ENCODE measurements at regions not wholly inside any gene's neighbourhood (a gene's known extent, or its start where the extent isn't known, plus 50 kb on each side); places are given as distances from the start of the nearest gene placed in this dataset.

DNA sequence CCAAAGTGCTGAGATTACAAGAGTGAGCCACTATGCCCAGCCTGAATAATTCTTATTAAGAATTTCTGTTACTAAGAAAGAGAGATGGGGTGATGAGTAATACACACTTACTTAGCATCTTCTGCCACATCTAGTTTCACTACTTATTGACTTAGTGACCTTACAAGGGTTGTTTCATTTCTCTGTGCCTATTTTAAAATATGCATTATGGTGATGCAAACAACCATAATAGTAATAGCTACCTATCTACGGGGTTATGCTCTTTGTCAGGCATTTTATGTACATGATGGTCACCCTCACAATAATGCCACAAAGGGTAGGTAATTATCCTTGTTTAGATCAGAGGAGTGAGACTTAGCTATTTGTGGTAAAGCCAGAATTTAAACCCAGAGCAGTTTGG is 499.0 kb upstream of the SGCD start:
- ATAC-seq (no peak), DNase-seq (no peak)
- Histone ChIP-seq H3K4me1 (no peaks in the 10 kb centered on the region), H3K4me3 (no peak overlapping the region), H3K36me3 (no peaks in the 10 kb centered on the region), H3K9me3 (no peaks in the 10 kb centered on the region), H3K27ac (no peak overlapping the region), H3K27me3 (no peaks in the 10 kb centered on the region)
- in situ Hi-C loops (cut with MboI; ENCODE audit: low sequenced_read_pairs in 4 of 4) (no loop called here), intact Hi-C loops (cut with DNase I; ENCODE audit: low total_unique reads) (loop anchor here (10.0 kb wide), 1 partner anchor 213 kb away; no protein-coding TSS in a partner anchor)
- TF ChIP-seq POLR2A (IDR thresholded peaks at IDR 0.05) (no peak), CTCF (IDR thresholded peaks at IDR 0.05 in 4 of 5, conservative IDR thresholded peaks at IDR 0.05 in 1 of 5) (no peak)

- Histone ChIP-seq H3K4me1 (no peaks in the 10 kb centered on the region), H3K36me3 (no peaks in the 10 kb centered on the region), H3K27ac (no peak overlapping the region), H3K4me3 (no peak overlapping the region), H3K9me3 (no peaks in the 10 kb centered on the region), H3K27me3 (no peaks in the 10 kb centered on the region)
- TF ChIP-seq POLR2A (IDR thresholded peaks at IDR 0.05) (no peak), CTCF (IDR thresholded peaks at IDR 0.05 in 4 of 5, conservative IDR thresholded peaks at IDR 0.05 in 1 of 5) (no peak)
- in situ Hi-C loops (cut with MboI; ENCODE audit: low sequenced_read_pairs in 4 of 4): no loop called here
- DNase-seq (no peak), ATAC-seq (no peak)
- intact Hi-C loops (cut with DNase I; ENCODE audit: low total_unique reads): no loop called here
These were observed 495.5 kb upstream of the SGCD start for GRCh38 chr5:155831491-155831890.

DNA sequence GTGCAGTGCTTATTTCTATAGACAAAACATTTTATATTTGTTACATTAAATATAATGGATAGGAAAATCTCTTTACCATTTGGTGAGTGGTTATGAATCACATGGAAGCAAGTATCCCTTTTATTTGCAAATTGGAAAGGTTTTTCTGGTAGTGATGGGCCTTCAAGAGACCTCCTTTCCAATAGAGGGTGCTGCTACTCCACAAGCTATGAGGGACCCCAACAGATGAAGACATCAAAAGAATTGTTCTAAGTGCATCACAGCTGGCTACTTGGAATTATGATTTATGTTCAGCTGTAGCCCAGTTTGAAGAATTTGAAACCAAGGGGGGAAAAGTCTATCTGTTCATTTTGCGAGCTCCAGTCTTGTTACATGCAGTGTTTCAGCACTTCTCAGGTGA is 493.7 kb upstream of the SGCD start:
- no peak overlapping the region for H3K27ac ChIP-seq
- in situ Hi-C loops (cut with MboI; ENCODE audit: low sequenced_read_pairs in 4 of 4) (no loop called here), intact Hi-C loops (cut with DNase I; ENCODE audit: low total_unique reads) (no loop called here)
- TF ChIP-seq CTCF (IDR thresholded peaks at IDR 0.05 in 4 of 5, conservative IDR thresholded peaks at IDR 0.05 in 1 of 5) (no peak), POLR2A (IDR thresholded peaks at IDR 0.05) (no peak)
- DNase-seq (no peak), ATAC-seq (no peak)
- H3K9me3 ChIP-seq: no peaks in the 10 kb centered on the region
- H3K27me3 ChIP-seq: no peaks in the 10 kb centered on the region
- no peaks in the 10 kb centered on the region for H3K4me1 ChIP-seq
- H3K36me3 ChIP-seq: no peaks in the 10 kb centered on the region
- H3K4me3 ChIP-seq: no peak overlapping the region

GRCh38 chr5:155834271-155834975 is 492.5 kb upstream of the SGCD start:
- H3K27ac ChIP-seq: no peak overlapping the region
- H3K36me3 ChIP-seq: no peaks in the 10 kb centered on the region
- no peaks in the 10 kb centered on the region for H3K9me3 ChIP-seq
- no peaks in the 10 kb centered on the region for H3K4me1 ChIP-seq
- H3K27me3 ChIP-seq: no peaks in the 10 kb centered on the region
- intact Hi-C loops (cut with DNase I; ENCODE audit: low total_unique reads) (no loop called here), in situ Hi-C loops (cut with MboI; ENCODE audit: low sequenced_read_pairs in 4 of 4) (no loop called here)
- TF ChIP-seq POLR2A (IDR thresholded peaks at IDR 0.05) (no peak), CTCF (IDR thresholded peaks at IDR 0.05 in 4 of 5, conservative IDR thresholded peaks at IDR 0.05 in 1 of 5) (no peak)
- no peak overlapping the region for H3K4me3 ChIP-seq
- no peak for ATAC-seq
- DNase-seq: no peak

Data from gastrocnemius medialis (tissue), 4 donors.